ENCODE measurements at regions not wholly inside any gene's neighbourhood (a gene's known extent, or its start where the extent isn't known, plus 50 kb on each side); places are given as distances from the start of the nearest gene placed in this dataset.

DNA sequence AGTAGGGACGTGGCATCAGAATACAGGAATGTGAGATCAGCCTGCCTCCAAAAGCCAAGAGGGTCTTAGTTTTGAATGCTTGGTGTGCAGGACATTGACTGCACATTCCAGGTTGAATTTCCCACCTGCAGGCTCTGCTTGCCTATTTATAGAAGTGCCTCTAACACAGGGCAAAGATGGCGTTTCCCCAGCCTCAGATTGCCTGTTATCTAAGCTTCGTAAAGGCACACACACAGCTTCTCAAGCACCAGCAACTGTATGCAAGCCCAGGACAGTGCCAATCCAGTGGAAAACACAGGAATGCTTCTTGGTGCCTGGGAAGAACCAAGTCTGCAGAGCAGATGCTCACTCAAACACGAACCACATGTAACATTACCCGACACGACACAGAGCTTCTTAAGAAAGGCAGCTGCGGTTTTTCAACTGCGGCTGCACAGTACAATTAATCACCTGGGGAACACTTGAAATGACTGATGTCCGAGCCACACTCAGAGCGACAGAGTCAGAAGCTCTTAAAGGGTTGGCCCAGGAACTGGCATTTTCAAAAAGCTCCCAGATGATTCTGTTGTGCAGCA, 90.0 kb upstream of the ANKRD34C start:
- TF ChIP-seq, protein P1, sequence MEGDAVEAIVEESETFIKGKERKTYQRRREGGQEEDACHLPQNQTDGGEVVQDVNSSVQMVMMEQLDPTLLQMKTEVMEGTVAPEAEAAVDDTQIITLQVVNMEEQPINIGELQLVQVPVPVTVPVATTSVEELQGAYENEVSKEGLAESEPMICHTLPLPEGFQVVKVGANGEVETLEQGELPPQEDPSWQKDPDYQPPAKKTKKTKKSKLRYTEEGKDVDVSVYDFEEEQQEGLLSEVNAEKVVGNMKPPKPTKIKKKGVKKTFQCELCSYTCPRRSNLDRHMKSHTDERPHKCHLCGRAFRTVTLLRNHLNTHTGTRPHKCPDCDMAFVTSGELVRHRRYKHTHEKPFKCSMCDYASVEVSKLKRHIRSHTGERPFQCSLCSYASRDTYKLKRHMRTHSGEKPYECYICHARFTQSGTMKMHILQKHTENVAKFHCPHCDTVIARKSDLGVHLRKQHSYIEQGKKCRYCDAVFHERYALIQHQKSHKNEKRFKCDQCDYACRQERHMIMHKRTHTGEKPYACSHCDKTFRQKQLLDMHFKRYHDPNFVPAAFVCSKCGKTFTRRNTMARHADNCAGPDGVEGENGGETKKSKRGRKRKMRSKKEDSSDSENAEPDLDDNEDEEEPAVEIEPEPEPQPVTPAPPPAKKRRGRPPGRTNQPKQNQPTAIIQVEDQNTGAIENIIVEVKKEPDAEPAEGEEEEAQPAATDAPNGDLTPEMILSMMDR (conservative IDR thresholded peaks at IDR 0.05; ENCODE audit: low read depth, low read length): no peak
- no peak for DNase-seq (ENCODE audit: low read depth)
- no peak overlapping the region for H3K4me3 ChIP-seq (ENCODE audit: low read depth, low read length)

DNA sequence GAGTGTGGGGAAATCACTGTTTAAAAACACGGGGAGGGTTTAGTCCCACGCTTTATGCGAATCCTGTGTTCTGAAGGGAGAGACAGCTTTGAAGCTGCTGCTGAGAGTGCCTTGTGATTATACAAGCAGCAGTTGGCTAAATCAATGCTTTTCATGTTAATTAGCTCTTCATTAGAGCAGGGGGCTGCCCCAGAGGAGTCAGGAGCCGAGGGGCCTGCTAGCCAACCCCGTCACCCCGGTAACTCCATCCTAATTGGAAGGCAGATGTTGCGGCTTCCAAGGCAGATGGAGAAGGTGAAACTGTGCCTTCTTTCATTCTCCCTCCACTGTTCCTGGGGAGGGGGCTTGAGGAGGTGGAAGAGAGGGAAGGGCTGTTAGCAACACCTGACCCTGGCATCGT, 92.4 kb upstream of the ANKRD34C start:
- no peak for DNase-seq (ENCODE audit: low read depth)
- TF ChIP-seq, protein P1 (conservative IDR thresholded peaks at IDR 0.05; ENCODE audit: low read depth, low read length): no peak
- H3K4me3 ChIP-seq (ENCODE audit: low read depth, low read length): no peak overlapping the region

DNA sequence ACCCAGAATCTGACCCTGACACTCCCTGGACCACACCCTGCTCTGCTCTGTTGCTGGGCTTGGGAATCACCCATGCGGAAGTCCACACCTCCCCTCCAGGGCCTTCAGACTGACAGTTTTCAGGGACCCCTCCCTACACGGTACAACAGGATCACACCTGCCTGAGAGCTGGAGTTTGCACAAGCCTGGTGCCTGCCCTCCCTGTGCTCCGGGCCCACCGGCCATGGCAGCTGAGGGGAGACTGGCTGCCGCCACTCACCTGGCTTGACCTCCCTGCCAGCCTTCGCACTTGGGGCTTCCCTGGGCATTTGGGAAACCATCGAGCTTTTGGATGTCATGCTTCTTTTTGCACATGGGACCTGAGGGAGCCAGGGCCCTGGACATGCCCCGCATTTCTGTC, 95.9 kb upstream of the ANKRD34C start:
- H3K4me3 ChIP-seq (ENCODE audit: low read depth, low read length): no peak overlapping the region
- TF ChIP-seq, protein P1 (conservative IDR thresholded peaks at IDR 0.05; ENCODE audit: low read depth, low read length): no peak
- DNase-seq (ENCODE audit: low read depth): no peak

DNA sequence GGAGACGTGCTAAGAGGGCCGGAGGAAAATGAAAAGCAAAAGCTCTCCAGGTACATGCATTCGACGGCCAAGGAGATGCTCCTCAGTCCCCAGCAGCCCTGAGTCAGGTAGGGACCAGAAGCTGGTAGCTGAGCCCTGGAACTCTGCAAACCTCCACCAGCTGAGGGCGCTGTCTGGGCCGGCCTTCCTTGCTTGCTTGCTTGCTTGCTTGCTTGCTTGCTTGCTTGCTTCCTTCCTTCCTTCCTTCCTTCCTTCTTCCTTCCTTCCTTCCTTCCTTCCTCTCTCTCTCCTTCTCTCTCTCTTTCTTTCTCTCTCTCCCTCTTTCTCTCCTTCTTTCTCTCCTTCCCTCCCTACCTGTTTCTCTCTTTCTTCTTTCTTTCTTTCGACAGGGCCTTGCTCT, 94.6 kb upstream of the RASGRF1 start:
- H3K4me3 ChIP-seq (ENCODE audit: low read depth, low read length): no peak overlapping the region
- DNase-seq (ENCODE audit: low read depth): no peak
- TF ChIP-seq, protein P1 (conservative IDR thresholded peaks at IDR 0.05; ENCODE audit: low read depth, low read length): peak; percentile 42

DNA sequence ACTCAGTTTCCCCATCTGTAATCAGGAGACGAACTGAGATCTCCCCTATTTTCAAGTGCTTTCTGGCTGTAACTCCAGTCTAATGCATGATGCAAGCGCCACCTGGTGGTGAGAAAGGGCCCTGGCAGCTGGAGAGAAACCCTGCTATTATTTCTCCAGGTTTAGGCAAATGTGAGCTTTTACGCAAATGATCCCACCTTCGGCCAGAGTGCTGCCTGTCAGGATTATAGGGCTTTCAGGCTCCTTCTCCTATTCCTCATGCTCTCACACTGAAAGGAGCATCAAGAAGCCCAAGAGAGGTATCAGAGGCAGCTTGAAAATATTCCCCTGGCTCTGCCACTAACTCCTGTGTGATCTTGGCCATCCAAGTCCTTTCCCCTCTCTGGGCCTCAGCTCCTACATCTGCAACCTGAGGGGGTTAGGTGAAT, 93.9 kb upstream of the RASGRF1 start:
- TF ChIP-seq, protein P1 (conservative IDR thresholded peaks at IDR 0.05; ENCODE audit: low read depth, low read length): peak; percentile 98
- no peak for DNase-seq (ENCODE audit: low read depth)
- no peak overlapping the region for H3K4me3 ChIP-seq (ENCODE audit: low read depth, low read length)

DNA sequence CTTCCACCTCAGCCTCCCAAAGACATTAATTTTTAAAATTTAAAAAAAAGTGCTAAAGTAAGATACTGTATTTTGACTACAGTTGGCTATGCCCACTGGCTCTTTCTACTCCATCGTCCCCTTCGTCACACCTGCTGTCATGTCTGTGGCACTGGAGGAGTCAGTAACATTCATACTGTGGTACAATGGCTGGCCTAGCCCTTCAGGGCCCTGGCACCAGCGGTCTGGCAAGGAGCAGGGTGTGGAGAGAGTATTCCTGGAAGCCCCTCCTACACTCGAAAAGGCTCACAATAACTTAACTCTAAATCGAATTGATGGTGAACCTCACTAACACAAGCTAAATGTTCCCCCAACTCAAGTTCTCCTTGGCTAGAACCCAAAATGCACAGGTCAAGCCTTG, 89.7 kb upstream of the RASGRF1 start:
- TF ChIP-seq, protein P1 (conservative IDR thresholded peaks at IDR 0.05; ENCODE audit: low read depth, low read length): no peak
- no peak overlapping the region for H3K4me3 ChIP-seq (ENCODE audit: low read depth, low read length)
- no peak for DNase-seq (ENCODE audit: low read depth)

DNA sequence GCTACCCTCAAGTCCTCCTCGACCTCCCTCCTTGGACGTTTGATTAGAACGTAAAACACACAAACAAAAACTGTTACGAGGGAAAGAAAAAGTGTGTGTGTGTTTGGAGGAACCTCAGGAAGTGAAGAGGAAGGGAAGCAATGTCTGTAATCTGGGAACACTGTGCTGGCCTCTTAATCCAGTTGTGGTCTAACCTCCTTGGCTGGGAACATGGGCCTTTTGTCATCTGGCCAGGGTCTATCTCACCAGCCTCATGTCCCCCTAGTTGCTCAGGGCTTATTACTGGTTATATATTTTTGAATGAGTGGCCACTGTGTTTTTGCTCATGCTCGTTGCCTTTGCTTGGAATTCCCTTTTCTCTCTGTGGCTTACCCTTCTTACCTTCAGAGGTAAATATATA, 89.0 kb upstream of the RASGRF1 start:
- no peak for DNase-seq (ENCODE audit: low read depth)

More for the DNA sequence above, 89.0 kb upstream of the RASGRF1 start:
- H3K4me3 ChIP-seq (ENCODE audit: low read depth, low read length): no peak overlapping the region
- TF ChIP-seq, protein P1 (conservative IDR thresholded peaks at IDR 0.05; ENCODE audit: low read depth, low read length): no peak
